Liver (tissue), 8 donors: ENCODE measurements at regions not wholly inside any gene's neighbourhood (a gene's known extent, or its start where the extent isn't known, plus 50 kb on each side); places are given as distances from the start of the nearest gene placed in this dataset.

Experiments used
- DNase-seq: peaks from one replicate; pipeline ENCODE4 v3.0.0-alpha.2; 2017; ENCODE audit warnings: low spot score
- H3K27ac ChIP-seq, 2 donors: one replicate each; pipeline ENCODE4 v1.7.0; 2013; ENCODE audit warnings: inconsistent platforms in 2 of 2, low read length in 2 of 2, control low read depth in 1 of 2, low read depth in 1 of 2, mild to moderate bottlenecking in 1 of 2
- H3K27me3 ChIP-seq, 4 donors: one replicate each; pipeline versions ENCODE4 v1.6.1 to v1.7.0; 2013; ENCODE audit warnings: low read length in 3 of 4, inconsistent platforms in 1 of 4, mild to moderate bottlenecking in 1 of 4, moderate library complexity in 1 of 4; ENCODE audit not compliant: control insufficient read depth in 4 of 4, insufficient read depth in 4 of 4
- H3K36me3 ChIP-seq, 4 donors: one replicate each; pipeline versions ENCODE4 v1.6.1 to v1.7.0; 2013; ENCODE audit warnings: low read length in 3 of 4, mild to moderate bottlenecking in 3 of 4, low read depth in 1 of 4, moderate library complexity in 1 of 4; ENCODE audit not compliant: control insufficient read depth in 4 of 4, insufficient read depth in 3 of 4
- H3K4me1 ChIP-seq, 4 donors: one replicate each; pipeline versions ENCODE4 v1.6.1 to v1.7.0; 2013; ENCODE audit warnings: low read length in 3 of 4, mild to moderate bottlenecking in 3 of 4, moderate library complexity in 1 of 4; ENCODE audit not compliant: control insufficient read depth in 4 of 4, insufficient read depth in 4 of 4
- H3K4me3 ChIP-seq, 3 donors: one replicate each; pipeline versions ENCODE4 v1.6.1 to v1.7.0; 2013; ENCODE audit warnings: low read length in 3 of 3, control low read depth in 1 of 3, low read depth in 1 of 3, mild to moderate bottlenecking in 1 of 3
- H3K9ac ChIP-seq, 2 donors: one replicate each; pipeline ENCODE4 v1.7.0; 2013; ENCODE audit warnings: low read length in 2 of 2, mild to moderate bottlenecking in 2 of 2, moderate library complexity in 2 of 2, control low read depth in 1 of 2, low read depth in 1 of 2
- H3K9me3 ChIP-seq, 4 donors: one replicate each; pipeline versions ENCODE4 v1.6.1 to v1.7.0; 2013; ENCODE audit warnings: low read length in 3 of 4; ENCODE audit not compliant: control insufficient read depth in 4 of 4
- FOXA1 ChIP-seq: IDR thresholded peaks from 2 replicates; pipeline ENCODE4 v1.6.1; 2016; ENCODE audit warnings: antibody characterized with exemption
- FOXA2 ChIP-seq: IDR thresholded peaks from 2 replicates; pipeline ENCODE4 v1.6.1; 2016; ENCODE audit warnings: antibody characterized with exemption
- GABPA ChIP-seq, 2 donors: IDR thresholded peaks in 1 of 2; conservative IDR thresholded peaks in 1 of 2; 2 replicates each; pipeline ENCODE4 v1.6.1; 2016; ENCODE audit warnings: antibody characterized with exemption in 2 of 2, mild to moderate bottlenecking in 1 of 2, moderate library complexity in 1 of 2
- HNF4A ChIP-seq, 2 donors: conservative IDR thresholded peaks; 2 replicates each; pipeline ENCODE4 v1.6.1; 2016; ENCODE audit warnings: antibody characterized with exemption in 2 of 2, mild to moderate bottlenecking in 2 of 2
- HNF4G ChIP-seq: IDR thresholded peaks from 2 replicates; pipeline ENCODE4 v1.6.1; 2016; ENCODE audit warnings: antibody characterized with exemption
- JUND ChIP-seq, 2 donors: IDR thresholded peaks; 2 replicates each; pipeline ENCODE4 v1.6.1; 2016; ENCODE audit warnings: antibody characterized with exemption in 2 of 2
- NR2F2 ChIP-seq: IDR thresholded peaks from 2 replicates; pipeline ENCODE4 v1.6.1; 2016; ENCODE audit warnings: antibody characterized with exemption
- RAD21 ChIP-seq, 2 donors: IDR thresholded peaks; 2 replicates each; pipeline ENCODE4 v1.6.1; 2016; ENCODE audit warnings: antibody characterized with exemption in 2 of 2, mild to moderate bottlenecking in 2 of 2
- RXRA ChIP-seq, 2 donors: IDR thresholded peaks; 2 replicates each; pipeline ENCODE4 v1.6.1; 2017 to 2018; ENCODE audit warnings: antibody characterized with exemption in 2 of 2, mild to moderate bottlenecking in 1 of 2
- SP1 ChIP-seq: IDR thresholded peaks from 2 replicates; pipeline ENCODE4 v1.6.1; 2018; ENCODE audit warnings: antibody characterized with exemption, mild to moderate bottlenecking
- YY1 ChIP-seq: IDR thresholded peaks from 2 replicates; pipeline ENCODE4 v1.6.1; 2016; ENCODE audit warnings: antibody characterized with exemption, mild to moderate bottlenecking
- WGBS: extraction: QIAGEN DNeasy Blood & Tissue Kit; methylation state at CpG from one replicate; pipeline ENCODE4 v1.1.7; 2013; 5-methylcytosine and 5-hydroxymethylcytosine counted together
- TF ChIP-seq, protein P1 (sequence below): IDR thresholded peaks from 2 replicates; pipeline ENCODE4 v1.6.1; 2016; ENCODE audit warnings: antibody characterized with exemption
- TF ChIP-seq, protein P2 (sequence below): IDR thresholded peaks from 2 replicates; pipeline ENCODE4 v1.6.1; 2016; ENCODE audit warnings: antibody characterized with exemption, mild to moderate bottlenecking
- TF ChIP-seq, protein P3 (sequence below): IDR thresholded peaks from 2 replicates; pipeline ENCODE4 v1.6.1; 2016; ENCODE audit warnings: antibody characterized with exemption
- TF ChIP-seq, protein P4 (sequence below): fragments of 150-350 bp; IDR thresholded peaks from 2 replicates; pipeline ENCODE4 v1.5.1; 2017; ENCODE audit warnings: improper control_type of control experiment, low read depth, low read length; ENCODE audit not compliant: missing input control
- TF ChIP-seq, protein P5 (sequence below): IDR thresholded peaks from 2 replicates; pipeline ENCODE4 v1.6.1; 2016; ENCODE audit warnings: antibody characterized with exemption
- donor health status: healthy.
- donor health status: healthy.
- donor health status: healthy.
- donor health status: healthy.
- donor health status: healthy.

DNA sequence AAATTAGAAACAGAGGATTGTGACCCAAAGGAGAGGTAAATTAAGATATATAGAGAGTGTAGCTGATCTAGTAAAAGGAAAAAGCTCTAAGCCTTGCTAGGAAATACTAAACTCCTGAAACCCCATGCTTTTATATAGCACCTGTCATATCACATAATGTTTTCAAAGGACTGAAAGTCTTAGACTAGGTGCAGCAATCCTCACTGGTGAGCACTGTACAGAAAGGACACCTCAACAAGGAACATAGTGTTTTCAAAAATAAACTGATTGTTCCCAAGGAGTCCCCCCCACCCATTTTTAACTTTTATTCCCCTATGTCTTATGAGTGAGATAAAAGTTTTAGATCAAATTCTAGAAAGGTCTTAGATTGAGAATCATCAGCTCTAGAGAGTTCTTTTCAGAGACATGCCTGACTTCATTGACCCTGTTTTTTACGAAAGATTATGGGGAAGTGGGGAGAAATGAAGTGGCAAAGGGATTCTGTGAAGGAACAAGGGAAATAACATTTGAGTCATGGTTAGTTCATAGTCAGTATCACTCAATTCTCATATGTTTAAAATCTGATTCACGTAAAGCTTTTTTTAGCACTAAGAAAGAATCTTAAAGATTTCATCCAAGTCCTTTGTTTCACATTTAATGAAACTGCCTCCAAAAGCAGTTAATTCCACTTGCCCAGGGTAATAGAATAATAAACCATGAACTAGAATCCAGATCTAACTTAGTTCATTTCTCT is 166.4 kb downstream of the CYB561 start:
- H3K9ac ChIP-seq = no peak overlapping the region

DNA sequence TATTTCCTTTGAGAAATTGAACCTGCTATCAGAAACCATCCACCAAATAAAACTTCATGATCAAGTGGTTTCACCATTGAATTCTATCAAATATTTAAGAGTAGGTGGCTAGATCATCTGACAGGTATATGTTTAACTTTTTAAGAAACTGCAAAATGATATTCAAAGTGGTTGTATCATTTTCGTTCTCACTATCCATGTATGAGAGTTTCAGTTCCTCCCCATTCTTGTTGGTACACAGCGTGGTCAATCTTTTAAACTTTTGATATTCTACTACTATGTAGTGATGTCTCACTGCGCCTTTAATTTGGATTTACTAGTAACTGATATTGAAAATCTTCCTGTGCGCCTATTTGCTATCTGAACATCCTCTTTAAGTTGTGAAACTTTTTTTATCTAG is 163.7 kb downstream of the CYB561 start:
- no peak for TF ChIP-seq GABPA (IDR thresholded peaks at IDR 0.05 in 1 of 2, conservative IDR thresholded peaks at IDR 0.05 in 1 of 2)
- no peak for TF ChIP-seq HNF4G
- no peak for TF ChIP-seq FOXA2
- no peak for TF ChIP-seq RAD21 (IDR thresholded peaks at IDR 0.05)
- no peak for TF ChIP-seq FOXA1
- TF ChIP-seq, protein P1, sequence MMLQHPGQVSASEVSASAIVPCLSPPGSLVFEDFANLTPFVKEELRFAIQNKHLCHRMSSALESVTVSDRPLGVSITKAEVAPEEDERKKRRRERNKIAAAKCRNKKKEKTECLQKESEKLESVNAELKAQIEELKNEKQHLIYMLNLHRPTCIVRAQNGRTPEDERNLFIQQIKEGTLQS = no peak
- TF ChIP-seq, protein P2, sequence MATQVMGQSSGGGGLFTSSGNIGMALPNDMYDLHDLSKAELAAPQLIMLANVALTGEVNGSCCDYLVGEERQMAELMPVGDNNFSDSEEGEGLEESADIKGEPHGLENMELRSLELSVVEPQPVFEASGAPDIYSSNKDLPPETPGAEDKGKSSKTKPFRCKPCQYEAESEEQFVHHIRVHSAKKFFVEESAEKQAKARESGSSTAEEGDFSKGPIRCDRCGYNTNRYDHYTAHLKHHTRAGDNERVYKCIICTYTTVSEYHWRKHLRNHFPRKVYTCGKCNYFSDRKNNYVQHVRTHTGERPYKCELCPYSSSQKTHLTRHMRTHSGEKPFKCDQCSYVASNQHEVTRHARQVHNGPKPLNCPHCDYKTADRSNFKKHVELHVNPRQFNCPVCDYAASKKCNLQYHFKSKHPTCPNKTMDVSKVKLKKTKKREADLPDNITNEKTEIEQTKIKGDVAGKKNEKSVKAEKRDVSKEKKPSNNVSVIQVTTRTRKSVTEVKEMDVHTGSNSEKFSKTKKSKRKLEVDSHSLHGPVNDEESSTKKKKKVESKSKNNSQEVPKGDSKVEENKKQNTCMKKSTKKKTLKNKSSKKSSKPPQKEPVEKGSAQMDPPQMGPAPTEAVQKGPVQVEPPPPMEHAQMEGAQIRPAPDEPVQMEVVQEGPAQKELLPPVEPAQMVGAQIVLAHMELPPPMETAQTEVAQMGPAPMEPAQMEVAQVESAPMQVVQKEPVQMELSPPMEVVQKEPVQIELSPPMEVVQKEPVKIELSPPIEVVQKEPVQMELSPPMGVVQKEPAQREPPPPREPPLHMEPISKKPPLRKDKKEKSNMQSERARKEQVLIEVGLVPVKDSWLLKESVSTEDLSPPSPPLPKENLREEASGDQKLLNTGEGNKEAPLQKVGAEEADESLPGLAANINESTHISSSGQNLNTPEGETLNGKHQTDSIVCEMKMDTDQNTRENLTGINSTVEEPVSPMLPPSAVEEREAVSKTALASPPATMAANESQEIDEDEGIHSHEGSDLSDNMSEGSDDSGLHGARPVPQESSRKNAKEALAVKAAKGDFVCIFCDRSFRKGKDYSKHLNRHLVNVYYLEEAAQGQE = no peak
- no peak for TF ChIP-seq SP1
- TF ChIP-seq, protein P3, sequence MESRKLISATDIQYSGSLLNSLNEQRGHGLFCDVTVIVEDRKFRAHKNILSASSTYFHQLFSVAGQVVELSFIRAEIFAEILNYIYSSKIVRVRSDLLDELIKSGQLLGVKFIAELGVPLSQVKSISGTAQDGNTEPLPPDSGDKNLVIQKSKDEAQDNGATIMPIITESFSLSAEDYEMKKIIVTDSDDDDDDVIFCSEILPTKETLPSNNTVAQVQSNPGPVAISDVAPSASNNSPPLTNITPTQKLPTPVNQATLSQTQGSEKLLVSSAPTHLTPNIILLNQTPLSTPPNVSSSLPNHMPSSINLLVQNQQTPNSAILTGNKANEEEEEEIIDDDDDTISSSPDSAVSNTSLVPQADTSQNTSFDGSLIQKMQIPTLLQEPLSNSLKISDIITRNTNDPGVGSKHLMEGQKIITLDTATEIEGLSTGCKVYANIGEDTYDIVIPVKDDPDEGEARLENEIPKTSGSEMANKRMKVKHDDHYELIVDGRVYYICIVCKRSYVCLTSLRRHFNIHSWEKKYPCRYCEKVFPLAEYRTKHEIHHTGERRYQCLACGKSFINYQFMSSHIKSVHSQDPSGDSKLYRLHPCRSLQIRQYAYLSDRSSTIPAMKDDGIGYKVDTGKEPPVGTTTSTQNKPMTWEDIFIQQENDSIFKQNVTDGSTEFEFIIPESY = no peak
- Histone ChIP-seq H3K4me3 (no peak overlapping the region), H3K4me1 (no peaks in the 10 kb centered on the region), H3K9me3 (peaks cover 0 to 15% (median 2%) of the 10 kb centered on the region in 4 donors), H3K9ac (no peak overlapping the region), H3K27me3 (peaks cover 0 to 3% (median 0%) of the 10 kb centered on the region in 4 donors), H3K36me3 (no peaks in the 10 kb centered on the region), H3K27ac (no peak overlapping the region)
- DNase-seq = no peak
- 87% methylated on average over 4 of the region's 4 CpGs for WGBS

More for the DNA sequence above, 166.4 kb downstream of the CYB561 start:
- TF ChIP-seq YY1 = no peak
- no peak for TF ChIP-seq JUND (IDR thresholded peaks at IDR 0.05)
- TF ChIP-seq, protein P4, sequence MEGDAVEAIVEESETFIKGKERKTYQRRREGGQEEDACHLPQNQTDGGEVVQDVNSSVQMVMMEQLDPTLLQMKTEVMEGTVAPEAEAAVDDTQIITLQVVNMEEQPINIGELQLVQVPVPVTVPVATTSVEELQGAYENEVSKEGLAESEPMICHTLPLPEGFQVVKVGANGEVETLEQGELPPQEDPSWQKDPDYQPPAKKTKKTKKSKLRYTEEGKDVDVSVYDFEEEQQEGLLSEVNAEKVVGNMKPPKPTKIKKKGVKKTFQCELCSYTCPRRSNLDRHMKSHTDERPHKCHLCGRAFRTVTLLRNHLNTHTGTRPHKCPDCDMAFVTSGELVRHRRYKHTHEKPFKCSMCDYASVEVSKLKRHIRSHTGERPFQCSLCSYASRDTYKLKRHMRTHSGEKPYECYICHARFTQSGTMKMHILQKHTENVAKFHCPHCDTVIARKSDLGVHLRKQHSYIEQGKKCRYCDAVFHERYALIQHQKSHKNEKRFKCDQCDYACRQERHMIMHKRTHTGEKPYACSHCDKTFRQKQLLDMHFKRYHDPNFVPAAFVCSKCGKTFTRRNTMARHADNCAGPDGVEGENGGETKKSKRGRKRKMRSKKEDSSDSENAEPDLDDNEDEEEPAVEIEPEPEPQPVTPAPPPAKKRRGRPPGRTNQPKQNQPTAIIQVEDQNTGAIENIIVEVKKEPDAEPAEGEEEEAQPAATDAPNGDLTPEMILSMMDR = no peak
- TF ChIP-seq HNF4A (conservative IDR thresholded peaks at IDR 0.05) = no peak
- no peak for TF ChIP-seq HNF4G
- TF ChIP-seq, protein P2 = no peak
- TF ChIP-seq FOXA2 = no peak
- no peak for TF ChIP-seq RXRA (IDR thresholded peaks at IDR 0.05)
- TF ChIP-seq SP1 = no peak
- TF ChIP-seq FOXA1 = no peak
- TF ChIP-seq, protein P5, sequence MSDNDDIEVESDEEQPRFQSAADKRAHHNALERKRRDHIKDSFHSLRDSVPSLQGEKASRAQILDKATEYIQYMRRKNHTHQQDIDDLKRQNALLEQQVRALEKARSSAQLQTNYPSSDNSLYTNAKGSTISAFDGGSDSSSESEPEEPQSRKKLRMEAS = no peak
- TF ChIP-seq RAD21 (IDR thresholded peaks at IDR 0.05) = no peak
- no peak for TF ChIP-seq NR2F2
- TF ChIP-seq, protein P1 = no peak
- Histone ChIP-seq H3K4me3 (no peak overlapping the region), H3K27me3 (peaks cover 0 to 3% (median 0%) of the 10 kb centered on the region in 4 donors), H3K27ac (no peak overlapping the region), H3K4me1 (no peaks in the 10 kb centered on the region), H3K9me3 (no peaks in the 10 kb centered on the region), H3K36me3 (no peaks in the 10 kb centered on the region)
- no peak for DNase-seq
- 74% methylated on average over 2 of the region's 2 CpGs for WGBS
